ENCODE measurements at regions not wholly inside any gene's neighbourhood (a gene's known extent, or its start where the extent isn't known, plus 50 kb on each side); places are given as distances from the start of the nearest gene placed in this dataset.

- Histone ChIP-seq H2BK20ac (ENCODE audit: low read depth, low read length) (no peak overlapping the region), H3K4me2 (ENCODE audit: low read depth, low read length) (no peak overlapping the region), H3K56ac (ENCODE audit: extremely low read depth, insufficient read depth, low read length) (no peak overlapping the region), H3K4ac (ENCODE audit: low read depth, low read length) (no peak overlapping the region), H3K23ac (ENCODE audit: low read depth, low read length) (no peak overlapping the region), H3K9me1 (ENCODE audit: insufficient read depth, low read length) (peaks cover 8% of the 10 kb centered on the region; the same call in 1 of the 2 replicates), H3K9me3 (ENCODE audit: control insufficient read depth, insufficient read depth, low read length) (peaks cover 14% of the 10 kb centered on the region), H2BK5ac (ENCODE audit: low read depth, low read length, poor library complexity, severe bottlenecking) (no peak overlapping the region), H3K27ac (ENCODE audit: insufficient read depth, low read length) (no peak overlapping the region), H3K4me1 (ENCODE audit: control insufficient read depth, insufficient read depth, low read length) (peaks cover 4% of the 10 kb centered on the region; the same call in 1 of the 2 replicates), H2BK15ac (ENCODE audit: low read depth, low read length) (no peak overlapping the region), H3K4me3 (ENCODE audit: insufficient read depth, low read depth, low read length) (no peak overlapping the region), H4K20me1 (ENCODE audit: insufficient read depth, low read length) (no peaks in the 10 kb centered on the region; the same call in 1 of the 2 replicates), H3K79me1 (ENCODE audit: low read depth in 1 of 2, low read length in 2 of 2) (no peaks in the 10 kb centered on the region), H3K14ac (replicated peaks; ENCODE audit: low read depth, low read length) (no peak overlapping the region), H2AK5ac (ENCODE audit: low read depth, low read length) (no peak overlapping the region), H3K36me3 (ENCODE audit: control insufficient read depth, insufficient read depth, low read length) (no peaks in the 10 kb centered on the region), H3K27me3 (ENCODE audit: control insufficient read depth, insufficient read depth, low read length) (no peaks in the 10 kb centered on the region), H3K18ac (ENCODE audit: low read depth, low read length) (no peak overlapping the region), H2AK9ac (replicated peaks; ENCODE audit: low read depth, low read length, poor library complexity) (no peak overlapping the region), H4K91ac (ENCODE audit: insufficient read depth, low read depth, low read length) (no peak overlapping the region), H2BK120ac (ENCODE audit: low read depth, low read length) (no peak overlapping the region), H4K8ac (ENCODE audit: low read depth in 2 of 2, low read length in 2 of 2) (no peak overlapping the region), H2AFZ (replicated peaks; ENCODE audit: low read length, poor library complexity) (no peak overlapping the region), H4K5ac (ENCODE audit: low read depth, low read length) (no peak overlapping the region), H3K9ac (ENCODE audit: low read depth, low read length) (no peak overlapping the region)
- ChIA-PET CTCF (no interaction called here), POLR2A (ENCODE audit: unreplicated experiment) (no interaction called here)
- in situ Hi-C loops (cut with MboI; ENCODE audit: low sequenced_read_pairs) (no loop called here), dilution Hi-C loops (cut with HindIII; ENCODE audit: low sequenced_read_pairs, unreplicated experiment) (no loop called here), intact Hi-C loops (cut with micrococcal nuclease) (no loop called here)
- DNase-seq: no peak
- no peak for TF ChIP-seq ELK1 (IDR thresholded peaks at IDR 0.05; ENCODE audit: borderline replicate concordance, low read depth, low read length)
- no peak for TF ChIP-seq MXI1 (IDR thresholded peaks at IDR 0.05; ENCODE audit: borderline replicate concordance, low read depth, low read length)
- TF ChIP-seq BHLHE40 (IDR thresholded peaks at IDR 0.05; ENCODE audit: low read depth, low read length): no peak
- TF ChIP-seq CEBPB (IDR thresholded peaks at IDR 0.05; ENCODE audit: low read depth, low read length): no peak
- no peak for TF ChIP-seq SMC3 (IDR thresholded peaks at IDR 0.05; ENCODE audit: low read depth, low read length)
- no peak for TF ChIP-seq CHD1 (IDR thresholded peaks at IDR 0.05; ENCODE audit: low read depth, low read length)
- TF ChIP-seq MAZ (IDR thresholded peaks at IDR 0.05; ENCODE audit: borderline replicate concordance, low read depth, low read length): no peak
- no peak for TF ChIP-seq RCOR1 (IDR thresholded peaks at IDR 0.05; ENCODE audit: insufficient replicate concordance, low read length)
- TF ChIP-seq NFE2L2 (IDR thresholded peaks at IDR 0.05; ENCODE audit: low read depth, low read length): no peak
- no peak for TF ChIP-seq RFX5 (IDR thresholded peaks at IDR 0.05; ENCODE audit: low read depth, low read length)
- TF ChIP-seq CTCF (conservative IDR thresholded peaks at IDR 0.05; ENCODE audit: low read depth, low read length): no peak
- no peak for TF ChIP-seq POLR2A (IDR thresholded peaks at IDR 0.05; ENCODE audit: low read depth, low read length)
- no peak for ATAC-seq (ENCODE audit: low read depth)
- no TSS peak for BruUV-seq (replicated peaks)
- no CpG with 5 or more reads among the region's 7 CpGs for WGBS, 2 experiments (ENCODE audit: extremely low coverage in 2 of 2, insufficient read length in 1 of 2)
These were observed 56.9 kb upstream of the CHST15 start for GRCh38 chr10:124150189-124150806.
